Glomerular endothelial cell (primary cell): ENCODE measurements at regions not wholly inside any gene's neighbourhood (a gene's known extent, or its start where the extent isn't known, plus 50 kb on each side); places are given as distances from the start of the nearest gene placed in this dataset.
A peak's percentile ranks its signal among the peaks of the same experiment; 100 is the strongest.
"Not testable (repeated sequence)": the region's sequence is repeated elsewhere in the genome, so short reads cannot be mapped to it uniquely, and the experiment has no call there.

Experiments
- DNase-seq: peaks from one replicate; pipeline ENCODE4 v3.0.0-alpha.2; 2011; ENCODE audit warnings: low read depth, low spot score; ENCODE audit errors: extremely low read depth

- DNase-seq, result no peak
Observed at GRCh38 chr3:153885359-153885758, 235.8 kb upstream of the ARHGEF26 start.

- DNase-seq, result no peak
Observed at GRCh38 chr3:153889905-153890334, 231.3 kb upstream of the ARHGEF26 start.

GRCh38 chr3:153892126-153892525 lies 229.1 kb upstream of the ARHGEF26 start:
- no peak for DNase-seq

GRCh38 chr3:153894857-153895256 lies 226.3 kb upstream of the ARHGEF26 start:
- DNase-seq, result no peak

GRCh38 chr3:153896197-153896596 lies 225.0 kb upstream of the ARHGEF26 start:
- no peak for DNase-seq

- no peak for DNase-seq
Observed at GRCh38 chr3:153897025-153897723, 224.0 kb upstream of the ARHGEF26 start.

GRCh38 chr3:153897842-153898241 lies 223.3 kb upstream of the ARHGEF26 start:
- DNase-seq, result no peak

- DNase-seq, result no peak
Observed at GRCh38 chr3:153901152-153901551, 220.0 kb upstream of the ARHGEF26 start.

GRCh38 chr3:153901991-153902390 lies 219.2 kb upstream of the ARHGEF26 start:
- DNase-seq, result no peak

- no peak for DNase-seq
Observed at GRCh38 chr3:153903430-153903829, 217.8 kb upstream of the ARHGEF26 start.

GRCh38 chr3:153906366-153906765 lies 214.8 kb upstream of the ARHGEF26 start:
- no peak for DNase-seq

- DNase-seq, result no peak
Observed at GRCh38 chr3:153910387-153910786, 210.8 kb upstream of the ARHGEF26 start.

- DNase-seq, result no peak
Observed at GRCh38 chr3:153911116-153911515, 210.1 kb upstream of the ARHGEF26 start.

- DNase-seq, result no peak
Observed at GRCh38 chr3:153919773-153920172, 201.4 kb upstream of the ARHGEF26 start.

- no peak for DNase-seq
Observed at GRCh38 chr3:153921826-153922225, 199.4 kb upstream of the ARHGEF26 start.

- DNase-seq, result no peak
Observed at GRCh38 chr3:153925841-153926514, 195.2 kb upstream of the ARHGEF26 start.

- DNase-seq, result peak; percentile 14
Observed at GRCh38 chr3:153927107-153927506, 194.1 kb upstream of the ARHGEF26 start.

GRCh38 chr3:153928851-153929250 lies 192.3 kb upstream of the ARHGEF26 start:
- no peak for DNase-seq

- DNase-seq, result not testable (repeated sequence)
Observed at GRCh38 chr3:153933481-153933880, 187.7 kb upstream of the ARHGEF26 start.

GRCh38 chr3:153944084-153944483 lies 177.1 kb upstream of the ARHGEF26 start:
- no peak for DNase-seq

- DNase-seq, result no peak
Observed at GRCh38 chr3:153951276-153951675, 169.9 kb upstream of the ARHGEF26 start.

- DNase-seq, result no peak
Observed at GRCh38 chr3:153952091-153952490, 169.1 kb upstream of the ARHGEF26 start.
